NB4 (cell line): ENCODE measurements at regions not wholly inside any gene's neighbourhood (a gene's known extent, or its start where the extent isn't known, plus 50 kb on each side); places are given as distances from the start of the nearest gene placed in this dataset.

Source experiments
- DNase-seq: peaks from one replicate; pipeline ENCODE4 v3.0.0; 2010; ENCODE audit warnings: low read depth
- H3K4me3 ChIP-seq: one replicate; pipeline ENCODE4 v1.5.1; 2011; ENCODE audit warnings: mild to moderate bottlenecking, low read depth, low read length, moderate library complexity
- CTCF ChIP-seq: IDR thresholded peaks from one replicate; pipeline ENCODE4 v1.5.1; 2012; ENCODE audit warnings: low read depth, low read length
- MAX ChIP-seq: IDR thresholded peaks from 2 replicates; pipeline ENCODE4 v1.6.1; 2011; ENCODE audit warnings: low read depth, low read length
- MYC ChIP-seq: IDR thresholded peaks from 2 replicates; pipeline ENCODE4 v1.6.1; 2011; ENCODE audit warnings: low read depth, low read length
- POLR2A ChIP-seq: IDR thresholded peaks from 2 replicates; pipeline ENCODE4 v1.6.1; 2011; ENCODE audit warnings: mild to moderate bottlenecking; ENCODE audit not compliant: insufficient read length; ENCODE audit errors: extremely low read depth

GRCh38 chr3:82141592-82141991 lies 380.1 kb upstream of the GBE1 start:
- no peak for DNase-seq
- TF ChIP-seq CTCF (no peak), MYC (no peak)
- no peak overlapping the region for H3K4me3 ChIP-seq

GRCh38 chr3:82137861-82138260 lies 376.4 kb upstream of the GBE1 start:
- DNase-seq: no peak
- H3K4me3 ChIP-seq: no peak overlapping the region
- TF ChIP-seq MYC (no peak), POLR2A (no peak)

- TF ChIP-seq CTCF: no peak
- no peak for TF ChIP-seq MAX
- TF ChIP-seq MYC: no peak
- no peak for TF ChIP-seq POLR2A
- no peak overlapping the region for H3K4me3 ChIP-seq
- DNase-seq: no peak
Observed at GRCh38 chr3:82137050-82137449, 375.6 kb upstream of the GBE1 start.

- peak; percentile 66 for DNase-seq
- peak; percentile 77 for TF ChIP-seq CTCF
- TF ChIP-seq MAX: no peak
Observed at GRCh38 chr3:82133070-82133606, 371.7 kb upstream of the GBE1 start.

GRCh38 chr3:82132210-82133069 lies 371.0 kb upstream of the GBE1 start:
- no peak for DNase-seq
- H3K4me3 ChIP-seq: no peak overlapping the region
- no peak for TF ChIP-seq MAX
- TF ChIP-seq CTCF: no peak
- no peak for TF ChIP-seq POLR2A
- TF ChIP-seq MYC: no peak

More at GRCh38 chr3:82133070-82133606, 371.7 kb upstream of the GBE1 start:
- no peak overlapping the region for H3K4me3 ChIP-seq

- DNase-seq: peak; percentile 87
- H3K4me3 ChIP-seq: no peak overlapping the region
- TF ChIP-seq MYC (peak; percentile 15; the same call in 1 of the 2 replicates), CTCF (no peak), MAX (no peak), POLR2A (no peak)
Observed at GRCh38 chr3:82130046-82130445, 368.6 kb upstream of the GBE1 start.
